ENCODE measurements at regions not wholly inside any gene's neighbourhood (a gene's known extent, or its start where the extent isn't known, plus 50 kb on each side); places are given as distances from the start of the nearest gene placed in this dataset.

DNA sequence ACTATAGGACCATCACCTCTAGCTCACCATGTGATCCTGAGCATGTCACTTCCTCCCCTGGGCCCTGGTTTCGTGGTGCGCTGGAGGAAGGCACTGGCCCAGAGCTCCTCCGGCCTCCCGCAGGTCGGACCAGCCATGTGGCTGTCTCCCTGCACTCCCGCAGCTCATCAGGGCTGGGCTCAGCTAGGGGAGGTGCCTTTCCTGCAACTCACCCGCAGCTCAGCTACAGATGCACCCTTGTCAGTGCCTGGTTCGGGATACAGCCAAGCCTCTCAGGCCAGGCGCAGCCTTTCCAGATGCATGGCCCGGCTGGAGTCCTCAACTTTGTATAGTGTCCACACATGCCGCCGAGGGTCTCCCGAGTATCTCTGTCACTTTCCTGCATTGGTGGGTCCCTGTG lies 138.2 kb upstream of the VSTM2B start (continued):
- TF ChIP-seq CHD7 (IDR thresholded peaks at IDR 0.05; ENCODE audit: insufficient replicate concordance, low read length) (no peak), SUZ12 (IDR thresholded peaks at IDR 0.05; ENCODE audit: low read length) (no peak), JUND (IDR thresholded peaks at IDR 0.05; ENCODE audit: low read length) (no peak), E2F6 (IDR thresholded peaks at IDR 0.05) (no peak), POLR2A (IDR thresholded peaks at IDR 0.05; ENCODE audit: control extremely low read depth in 1 of 2, low read depth in 2 of 2, low read length in 2 of 2) (no peak), EP300 (IDR thresholded peaks at IDR 0.05; ENCODE audit: borderline replicate concordance in 1 of 2, low read depth in 2 of 2, low read length in 2 of 2) (no peak)
